OCI-M2 (cell line): ENCODE measurements at regions not wholly inside any gene's neighbourhood (a gene's known extent, or its start where the extent isn't known, plus 50 kb on each side); places are given as distances from the start of the nearest gene placed in this dataset.
"Not testable (repeated sequence)": the region's sequence is repeated elsewhere in the genome, so short reads cannot be mapped to it uniquely, and the experiment has no call there.

Experiments
- DNase-seq: peaks from one replicate; lab custom pipeline; 2025; ENCODE audit not compliant: unreplicated experiment; lab: John Stamatoyannopoulos, UW

DNA sequence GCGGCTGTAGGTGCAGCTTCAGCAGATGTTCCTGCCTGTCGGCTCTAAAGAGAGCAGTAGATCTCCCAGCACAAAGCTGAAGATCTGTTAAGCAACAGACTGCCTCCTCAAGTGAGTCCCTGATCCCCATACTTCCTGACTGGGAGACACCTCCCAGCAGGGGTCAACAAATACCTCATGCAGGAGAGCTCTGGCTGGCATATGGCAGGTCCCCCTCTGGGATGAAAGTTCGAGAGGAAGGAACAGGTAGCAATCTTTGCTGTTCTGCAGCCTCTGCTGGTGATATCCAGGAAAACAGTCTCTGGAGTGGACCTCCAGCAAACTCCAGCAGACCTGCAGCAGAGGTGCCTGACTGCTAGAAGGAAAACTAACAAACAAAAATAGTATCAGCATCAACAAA, 337.1 kb upstream of the USP15 start:
- no peak for DNase-seq

DNA sequence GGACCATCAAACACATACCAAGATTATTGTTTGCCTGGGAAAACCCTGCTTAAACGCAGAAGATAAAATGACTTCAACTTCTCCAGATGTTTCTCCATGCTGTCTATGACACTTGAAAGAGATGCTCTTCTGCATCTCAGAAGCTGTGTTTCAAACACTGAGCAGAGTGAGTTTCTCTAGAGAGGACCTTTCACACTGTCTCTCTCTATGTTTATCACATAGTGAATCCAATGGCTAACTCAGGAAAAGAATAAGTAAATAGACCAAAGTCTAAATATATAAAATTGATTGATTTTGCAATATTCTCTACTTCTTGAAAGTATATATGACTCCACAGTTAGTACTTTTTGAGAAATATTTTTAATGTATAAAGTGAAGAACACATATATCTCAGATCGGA, 325.6 kb upstream of the USP15 start:
- DNase-seq = no peak

DNA sequence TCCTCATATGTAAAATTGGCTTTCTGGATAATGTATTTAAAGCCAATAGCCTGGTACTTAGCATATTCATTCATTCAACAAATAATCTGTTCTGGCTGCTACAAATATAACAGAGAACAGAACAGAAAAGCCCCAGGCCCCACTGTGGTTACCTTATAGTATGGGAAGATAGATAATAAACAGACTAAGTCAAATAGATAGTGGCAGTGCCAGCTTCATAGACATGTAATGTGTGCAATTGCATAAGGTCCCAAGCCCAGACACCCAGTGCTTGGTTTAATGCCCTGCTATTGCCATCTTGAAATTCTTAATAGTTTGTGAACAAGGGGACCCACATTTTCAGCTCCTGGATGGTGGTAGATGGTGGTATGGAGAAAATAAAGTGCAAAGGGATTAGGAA, 320.2 kb upstream of the USP15 start:
- no peak for DNase-seq

DNA sequence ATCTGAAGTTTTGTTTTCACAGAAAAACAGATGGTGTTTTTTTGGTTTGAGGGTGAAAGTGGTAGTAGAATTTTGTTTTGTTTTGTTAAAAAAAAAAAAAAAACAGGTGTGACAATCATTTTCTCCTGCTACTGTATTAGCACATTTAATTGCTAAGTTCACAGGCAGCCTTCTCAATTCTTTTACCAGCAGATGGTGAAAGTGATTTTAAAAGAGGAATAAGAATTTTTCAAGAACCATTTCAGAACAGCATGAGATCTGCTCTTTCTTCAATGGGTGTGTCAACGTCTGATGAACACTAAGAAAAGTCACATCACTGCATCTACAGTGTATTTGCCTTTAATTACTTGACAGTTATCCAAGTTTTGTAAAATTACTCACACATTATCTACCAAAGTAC, 303.7 kb upstream of the USP15 start:
- DNase-seq = no peak

DNA sequence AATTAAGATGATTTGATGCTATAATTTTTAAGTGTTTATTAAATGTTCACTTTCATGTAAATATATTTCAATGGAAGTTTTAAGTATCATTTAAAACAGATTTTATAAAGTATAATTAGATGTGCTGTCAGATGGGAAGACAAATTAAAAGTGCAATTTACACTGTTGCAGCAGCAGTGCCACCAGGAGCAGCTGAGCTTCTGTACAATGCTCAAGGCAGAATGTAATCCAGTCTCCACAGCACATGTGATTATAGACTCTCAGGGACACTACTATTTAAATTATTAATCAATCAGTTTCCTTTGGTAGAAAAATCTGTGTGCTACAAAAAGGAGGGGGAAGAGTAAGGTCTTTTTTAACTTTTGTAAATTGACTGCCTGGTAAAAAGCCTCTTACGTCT, 285.7 kb upstream of the USP15 start:
- DNase-seq = no peak

DNA sequence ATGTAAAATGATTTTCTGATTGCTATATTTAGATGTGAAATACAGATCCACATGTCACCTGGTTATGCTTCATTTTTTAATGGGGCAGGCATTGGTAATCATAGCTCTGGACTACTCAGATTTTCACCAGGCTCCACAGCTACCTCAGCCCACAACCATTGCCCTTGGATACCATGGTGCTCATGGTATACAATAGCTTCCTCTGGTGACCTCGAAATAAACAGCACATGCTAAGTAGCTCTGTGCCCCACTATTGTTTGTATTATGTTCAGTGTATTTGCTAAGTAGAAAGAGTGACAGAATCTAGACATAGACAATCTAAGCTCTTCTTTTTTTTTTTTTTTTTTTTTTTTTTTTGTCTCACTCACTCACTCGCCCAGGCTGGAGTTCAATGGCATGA, 274.4 kb upstream of the USP15 start:
- no peak for DNase-seq

DNA sequence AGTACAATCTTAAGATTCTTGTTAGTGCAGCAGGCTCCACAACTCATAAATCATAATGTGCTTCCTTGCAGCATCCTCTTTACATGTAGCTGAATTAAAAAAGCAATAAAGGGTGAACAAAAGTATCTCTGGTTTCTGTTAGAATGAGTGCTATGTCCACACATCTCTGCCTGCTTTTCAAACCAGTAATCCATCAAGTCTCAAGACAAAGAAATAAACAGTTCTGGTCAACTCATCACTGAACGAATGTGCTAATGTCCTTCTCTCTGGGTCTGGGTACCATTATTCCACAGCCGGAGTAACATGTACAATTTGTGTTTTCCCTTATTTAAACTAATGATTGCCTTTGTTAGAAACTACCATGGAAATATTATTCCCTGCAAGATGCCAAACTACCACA, 273.0 kb upstream of the USP15 start:
- no peak for DNase-seq

DNA sequence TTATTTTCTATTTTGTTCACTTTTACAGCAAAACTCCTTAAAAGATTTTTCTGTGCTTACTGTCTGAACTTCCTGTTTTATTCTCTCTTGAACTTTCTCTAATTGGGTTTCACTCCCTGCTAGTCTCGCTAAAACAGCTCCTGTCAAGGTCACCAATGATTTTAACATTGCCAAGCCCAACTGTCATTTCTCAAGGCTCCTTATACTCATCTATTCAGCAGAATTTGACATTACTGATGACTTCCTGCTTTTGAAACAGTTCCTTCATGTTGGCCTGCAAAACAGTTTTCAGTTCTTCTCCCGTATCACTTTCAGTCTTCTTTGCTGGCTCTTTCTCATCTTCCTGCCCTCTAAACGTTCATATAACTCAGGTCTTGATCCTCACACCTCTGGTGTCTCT, 268.5 kb upstream of the USP15 start:
- no peak for DNase-seq

DNA sequence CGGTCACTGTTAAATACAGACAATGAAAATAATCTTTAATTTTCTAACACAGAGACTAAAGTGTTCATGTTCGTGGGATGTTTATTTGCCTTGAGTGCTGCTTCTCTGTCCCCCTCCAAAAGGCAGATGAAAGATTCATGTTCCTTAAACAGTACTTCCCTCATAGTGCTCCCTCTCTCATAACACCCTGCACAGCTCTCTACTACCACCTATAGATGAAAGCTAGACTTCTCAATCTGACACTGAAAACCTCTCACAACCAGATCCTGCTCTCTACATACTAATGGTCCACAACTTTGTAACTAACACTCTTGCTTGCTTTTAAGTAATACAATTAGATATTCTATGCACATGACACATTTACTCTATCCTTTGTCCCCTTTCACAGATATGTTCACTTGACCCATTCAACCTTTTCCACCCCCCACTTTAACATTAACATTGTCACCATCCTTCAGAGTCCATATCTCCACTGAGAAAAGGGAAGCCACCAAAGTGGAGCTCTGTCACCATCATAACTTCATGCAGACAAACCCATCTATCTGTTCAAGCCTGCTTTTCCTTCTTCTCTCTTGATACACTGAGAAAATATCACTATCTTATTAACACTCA, 266.4 kb upstream of the USP15 start:
- DNase-seq = peak; percentile 14

DNA sequence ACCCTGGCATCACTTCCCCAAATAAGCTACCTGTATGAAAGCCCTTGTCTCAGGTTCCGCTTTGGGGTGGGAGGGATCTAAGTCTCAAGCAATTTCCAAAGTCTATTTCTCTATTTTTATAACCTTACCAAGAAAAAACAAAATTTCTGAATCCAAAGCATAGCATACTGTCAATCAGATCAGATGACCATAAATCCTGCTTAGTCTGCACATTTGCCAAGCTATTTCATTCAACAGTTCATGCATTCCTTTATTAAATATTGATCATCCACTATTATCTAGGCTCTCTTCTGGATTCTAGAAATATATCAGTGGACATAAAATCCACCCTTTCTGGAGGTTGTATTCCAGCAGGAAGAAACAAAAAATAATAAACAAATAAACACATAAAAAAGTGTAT, 263.5 kb upstream of the USP15 start:
- DNase-seq = no peak

DNA sequence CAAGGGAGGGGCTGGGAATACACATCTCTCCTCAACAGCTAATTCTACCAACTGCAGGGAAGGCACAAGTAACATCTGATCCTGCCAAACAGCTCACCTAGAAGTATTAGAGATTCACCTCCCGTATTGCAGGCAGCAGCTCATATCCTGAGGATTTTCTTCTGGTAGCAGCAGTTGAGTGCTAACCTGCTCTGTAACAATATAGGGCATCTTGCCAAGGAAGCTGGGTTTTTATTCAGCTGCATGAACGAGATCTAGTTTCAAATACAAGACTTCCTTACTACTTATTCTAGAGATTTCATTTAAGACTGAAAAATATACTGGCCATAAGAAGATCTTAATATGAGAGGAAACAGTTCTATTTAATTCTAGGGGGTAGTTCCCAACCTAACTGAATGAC, 261.4 kb upstream of the USP15 start:
- no peak for DNase-seq

DNA sequence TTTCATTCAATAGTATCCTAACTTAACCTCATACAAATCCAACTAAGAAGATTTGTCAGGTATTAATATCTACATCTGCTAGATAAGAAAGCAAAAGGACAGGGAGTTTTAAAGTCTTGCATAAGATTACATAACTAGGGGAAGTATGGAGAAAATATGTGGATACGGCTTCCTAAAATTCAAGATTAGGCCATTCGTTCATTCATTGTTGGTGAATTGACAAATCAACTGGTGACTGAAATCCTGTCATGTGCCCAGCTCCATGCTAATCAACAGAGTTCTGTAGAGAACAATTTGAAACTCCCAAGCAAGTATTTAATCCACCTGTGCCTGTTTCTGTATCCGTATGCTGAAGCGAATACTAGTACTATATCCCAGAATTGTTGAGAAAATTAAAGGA, 260.9 kb upstream of the USP15 start:
- DNase-seq = no peak

DNA sequence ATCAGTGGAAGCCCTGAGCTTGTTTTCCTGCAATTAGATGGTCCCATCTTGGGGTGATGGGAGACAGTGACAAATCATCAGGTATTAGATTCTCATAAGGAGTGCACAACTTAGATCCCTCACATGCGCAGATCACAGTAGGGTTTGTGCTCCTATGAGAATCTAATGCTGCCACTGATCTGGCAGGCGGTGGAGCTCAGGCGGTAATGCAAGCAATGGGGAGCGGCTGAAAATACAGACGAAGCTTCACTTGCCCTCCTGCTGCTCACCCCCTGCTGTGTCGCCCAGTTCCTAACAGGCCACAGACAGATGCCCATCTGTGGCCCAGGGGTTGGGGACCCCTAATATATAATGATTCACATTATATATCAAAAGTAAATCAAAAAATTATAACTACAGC, 258.8 kb upstream of the USP15 start:
- DNase-seq = no peak

DNA sequence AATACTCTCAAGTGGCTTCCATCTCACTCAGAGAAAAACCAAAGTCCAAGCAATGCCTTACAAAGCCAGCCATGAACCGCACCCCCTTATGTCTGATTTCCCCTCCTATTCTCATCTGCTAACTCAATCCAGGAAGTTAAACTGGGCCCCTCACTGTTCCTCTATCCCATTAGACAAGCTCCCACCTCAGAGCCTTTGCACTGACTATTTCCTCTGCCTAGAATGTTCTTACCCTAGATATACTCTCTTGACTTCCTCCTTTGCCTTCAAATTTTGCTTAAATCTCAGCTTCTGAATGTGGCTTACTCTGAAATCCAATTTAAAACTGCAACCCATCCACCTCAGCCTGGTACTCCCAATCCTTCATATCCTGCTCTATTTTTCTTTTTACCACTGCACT, 257.0 kb upstream of the USP15 start:
- DNase-seq = no peak

DNA sequence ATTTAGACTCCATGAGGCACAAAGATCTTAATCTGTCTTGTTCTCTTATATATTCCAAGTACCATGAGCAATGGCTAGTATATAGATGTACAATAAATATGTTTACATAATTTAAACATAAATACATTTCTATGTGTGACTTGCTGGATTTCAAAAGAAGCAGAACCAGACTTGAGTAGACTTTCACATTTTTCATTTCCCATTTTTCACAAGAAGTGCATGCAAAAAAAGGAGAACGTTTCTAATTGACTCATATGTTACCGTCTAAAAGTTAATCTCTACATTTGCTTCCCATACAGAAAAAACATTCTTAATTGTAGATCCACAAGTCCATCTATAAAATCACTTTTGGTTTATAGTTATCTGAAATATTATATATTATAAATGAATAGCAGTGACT, 256.5 kb upstream of the USP15 start:
- no peak for DNase-seq

DNA sequence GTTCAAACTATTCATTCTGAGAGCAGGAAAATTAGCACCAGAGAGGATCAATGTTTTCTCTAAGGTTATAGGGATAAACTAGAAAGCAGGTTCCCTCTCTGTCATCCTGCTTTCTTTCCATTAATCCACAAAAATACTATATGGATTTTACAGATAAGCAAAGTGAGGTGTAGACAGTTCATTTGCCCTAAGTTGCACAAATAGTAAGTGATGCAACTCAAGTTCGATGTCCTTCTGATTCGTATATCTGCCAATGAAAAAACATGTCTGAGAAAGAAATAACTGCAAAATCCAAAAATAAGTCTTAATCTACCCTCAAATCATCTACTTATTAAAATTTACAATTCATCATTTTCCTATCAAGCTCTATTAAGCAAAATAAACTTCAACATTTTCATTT, 254.6 kb upstream of the USP15 start:
- DNase-seq = no peak

DNA sequence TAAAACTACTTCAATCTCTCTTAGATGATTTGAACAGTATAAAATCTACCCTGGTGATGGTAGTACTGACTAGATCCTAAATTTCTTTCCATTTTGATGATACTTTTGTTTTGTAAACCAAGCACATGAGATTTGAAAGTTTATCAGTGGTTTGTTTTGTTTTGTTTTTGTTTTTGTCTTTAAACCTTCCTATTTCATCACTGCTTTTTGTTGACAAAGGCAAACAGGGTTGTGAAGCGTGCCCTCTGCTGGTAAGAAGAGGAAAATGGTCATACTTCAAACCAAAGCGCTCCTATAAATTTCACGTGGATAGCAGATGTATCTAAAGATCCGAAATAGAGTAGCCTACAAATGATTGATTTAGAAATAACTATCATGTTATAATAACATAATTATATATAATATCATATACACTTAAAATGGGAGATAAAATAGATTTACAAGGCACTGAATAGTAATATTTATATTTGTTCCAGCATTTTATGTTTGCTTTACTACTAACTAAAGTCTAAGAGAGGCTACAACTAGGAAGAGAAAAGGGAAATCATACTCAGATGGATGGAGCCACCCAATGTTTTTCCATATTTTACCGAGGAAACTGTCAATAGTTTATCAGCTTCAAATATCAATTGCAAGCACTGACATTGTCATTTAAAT, 254.0 kb upstream of the USP15 start:
- DNase-seq = no peak

DNA sequence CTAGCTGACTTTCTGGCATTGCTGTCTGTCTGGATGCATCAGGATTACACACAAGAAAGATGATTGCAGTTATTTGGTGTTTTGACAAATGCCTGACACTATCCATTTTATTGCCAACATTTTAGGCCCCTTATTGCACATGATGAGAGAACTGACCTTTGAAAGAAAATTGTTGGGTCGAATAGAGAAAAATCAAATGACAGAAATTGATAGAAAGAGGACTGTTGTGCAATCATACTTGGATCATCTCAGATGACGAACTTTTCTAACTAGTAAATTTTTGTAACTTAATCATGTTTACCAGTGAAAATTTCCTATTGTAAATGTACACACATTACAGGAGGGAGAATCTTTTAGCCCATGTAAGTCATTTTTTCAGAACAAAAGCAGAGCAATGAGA, 251.5 kb upstream of the USP15 start:
- no peak for DNase-seq

DNA sequence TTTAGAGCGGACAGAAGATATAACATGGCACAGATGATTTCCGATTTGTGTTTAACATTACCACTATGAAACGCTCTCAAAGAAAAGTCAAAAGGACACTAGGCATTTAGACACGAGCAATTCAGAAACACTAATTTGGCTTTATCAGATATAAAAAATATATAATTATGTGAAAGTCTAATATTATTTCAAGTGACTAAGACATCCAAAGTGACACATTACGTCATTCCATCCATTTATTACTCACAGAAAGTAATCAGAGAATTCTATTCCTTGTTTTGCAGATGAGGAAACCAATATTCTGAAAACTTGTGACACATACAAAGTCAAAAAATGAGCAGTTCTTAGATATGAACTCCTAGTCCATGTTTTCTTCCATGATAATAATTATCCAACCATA, 250.8 kb upstream of the USP15 start:
- DNase-seq = no peak

DNA sequence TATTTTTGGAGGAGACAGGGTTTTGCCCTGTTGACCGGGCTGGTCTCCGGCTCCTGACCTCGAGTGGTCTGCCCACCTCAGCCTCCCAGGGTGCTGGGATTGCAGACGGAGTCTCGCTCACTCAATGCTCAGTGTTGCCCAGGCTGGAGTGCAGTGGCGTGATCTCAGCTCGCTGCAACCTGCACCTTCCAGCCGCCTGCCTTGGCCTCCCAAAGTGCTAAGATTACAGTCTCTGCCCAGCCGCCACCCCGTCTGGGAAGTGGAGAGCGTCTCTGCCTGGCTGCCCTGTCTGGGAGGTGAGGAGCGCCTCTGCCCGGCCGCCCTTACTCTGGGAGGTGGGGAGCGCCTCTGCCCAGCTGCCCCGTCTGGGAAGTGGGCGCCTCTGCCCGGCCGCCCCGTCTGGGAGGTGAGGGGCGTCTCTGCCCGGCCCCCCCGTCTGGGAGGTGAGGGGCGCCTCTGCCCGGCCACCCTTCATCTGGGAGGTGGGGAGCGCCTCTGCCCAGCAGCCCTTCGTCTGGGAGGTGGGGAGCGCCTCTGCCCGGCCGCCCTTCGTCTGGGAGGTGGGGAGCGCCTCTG, 249.8 kb upstream of the USP15 start:
- DNase-seq = not testable (repeated sequence)

DNA sequence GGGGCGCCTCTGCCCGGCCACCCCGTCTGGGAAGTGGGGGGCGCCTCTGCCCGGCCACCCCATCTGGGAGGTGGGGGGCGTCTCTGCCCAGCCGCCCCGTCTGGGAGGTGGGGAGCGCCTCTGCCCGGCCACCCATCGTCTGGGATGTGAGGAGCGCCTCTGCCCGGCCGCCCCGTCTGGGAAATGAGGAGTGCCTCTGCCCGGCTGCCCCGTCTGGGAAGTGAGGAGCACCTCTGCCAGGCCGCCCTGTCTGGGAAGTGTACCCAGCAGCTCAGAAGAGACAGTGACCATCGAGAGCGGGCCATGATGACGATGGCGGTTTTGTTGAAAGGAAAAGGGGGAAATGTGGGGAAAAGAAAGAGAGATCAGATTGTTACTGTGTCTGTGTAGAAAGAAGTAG, 249.2 kb upstream of the USP15 start:
- DNase-seq = not testable (repeated sequence)

DNA sequence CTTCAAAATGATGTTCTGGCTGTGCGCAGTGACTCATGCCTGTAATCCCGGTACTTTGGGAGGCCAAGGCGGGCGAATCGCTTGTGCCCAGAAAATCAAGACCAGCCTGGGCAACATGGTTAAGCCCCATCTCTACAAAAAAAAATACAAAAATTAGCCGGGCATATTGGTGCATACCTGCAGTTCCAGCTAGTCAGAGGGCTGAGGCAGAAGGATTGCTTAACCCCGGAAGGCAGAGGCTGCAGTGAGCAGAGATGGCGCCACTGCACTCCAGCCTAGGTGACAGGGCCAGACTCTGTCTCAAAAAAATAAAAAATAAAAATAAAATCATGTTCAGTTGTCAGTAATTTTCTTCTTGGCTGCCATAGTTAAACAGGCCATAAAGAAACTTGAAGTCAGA, 245.9 kb upstream of the USP15 start:
- DNase-seq = no peak

DNA sequence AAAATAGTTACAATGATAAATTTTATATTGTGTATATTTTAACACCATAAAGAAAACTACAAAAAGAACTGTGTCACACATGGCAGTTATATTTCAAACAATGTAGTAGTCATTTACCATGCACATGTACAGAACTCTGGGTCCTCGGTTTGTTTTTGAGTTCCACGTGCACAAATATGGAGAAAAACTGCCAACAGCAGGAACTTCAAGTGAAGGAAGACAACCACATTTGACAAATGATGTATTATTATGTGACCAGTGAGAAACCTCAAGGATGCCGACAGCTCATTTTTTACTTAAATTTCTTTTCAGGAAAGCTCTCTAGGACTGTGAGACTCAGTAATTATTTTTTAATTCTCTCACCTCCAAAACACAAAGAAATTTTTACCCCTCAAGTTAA, 244.2 kb upstream of the USP15 start:
- DNase-seq = no peak
